ENCODE measurements at regions not wholly inside any gene's neighbourhood (a gene's known extent, or its start where the extent isn't known, plus 50 kb on each side); places are given as distances from the start of the nearest gene placed in this dataset.

DNA sequence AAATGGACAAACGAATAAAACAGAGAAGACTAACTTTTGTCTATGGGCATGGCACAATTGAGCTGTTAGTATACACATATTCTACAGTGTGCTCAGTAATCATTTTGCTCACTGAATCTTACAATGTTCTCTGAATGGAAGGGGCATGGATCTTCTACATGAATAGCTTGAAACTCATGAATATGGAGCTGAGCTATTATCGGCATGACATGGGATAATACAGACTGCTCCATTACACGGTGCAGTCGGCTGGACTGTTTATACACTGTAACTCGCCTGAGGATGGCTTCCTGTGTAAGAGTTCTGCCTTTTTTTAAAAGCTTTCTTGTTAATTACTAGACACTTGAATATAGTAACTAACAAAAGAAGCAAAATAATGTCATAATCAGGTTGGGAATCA, 368.5 kb upstream of the MAD2L1 start:
- no peak for DNase-seq
- TF ChIP-seq POLR2A (IDR thresholded peaks at IDR 0.05; ENCODE audit: low read length): no peak
- no peak for TF ChIP-seq GATA1 (IDR thresholded peaks at IDR 0.05; ENCODE audit: low read depth, low read length)

GRCh38 chr4:120434756-120435155, 368.1 kb upstream of the MAD2L1 start:
- no peak for DNase-seq
- TF ChIP-seq GATA1 (IDR thresholded peaks at IDR 0.05; ENCODE audit: low read depth, low read length) (no peak), POLR2A (IDR thresholded peaks at IDR 0.05; ENCODE audit: low read length) (no peak)

DNA sequence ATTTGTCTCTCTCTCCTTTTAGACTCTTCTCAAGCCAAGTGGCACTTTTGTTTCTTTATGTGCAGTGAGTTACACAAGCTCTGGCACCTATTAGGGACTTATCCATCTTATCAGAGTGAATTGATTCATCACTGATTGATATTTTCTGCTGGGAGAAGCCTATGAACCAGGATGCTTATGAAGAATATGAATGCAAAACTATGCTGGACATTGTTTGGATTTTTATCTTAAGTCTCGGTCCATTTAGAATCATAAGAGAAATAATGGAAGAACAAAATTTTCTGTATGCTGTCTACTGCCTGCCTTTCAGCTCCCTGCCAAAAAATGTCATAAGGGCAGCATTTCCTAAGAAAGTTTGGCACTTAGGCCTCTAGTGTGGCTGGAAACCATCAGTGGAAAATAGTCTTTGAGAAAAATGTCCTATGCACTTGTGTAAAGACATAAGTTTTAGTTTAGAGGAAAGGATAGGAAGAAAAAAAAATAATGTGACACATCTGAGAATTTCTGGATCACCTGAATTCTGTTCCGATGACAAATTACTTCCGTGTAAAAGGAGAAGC, 365.7 kb upstream of the MAD2L1 start:
- DNase-seq: no peak
- no peak for TF ChIP-seq POLR2A (IDR thresholded peaks at IDR 0.05; ENCODE audit: low read length)
- TF ChIP-seq GATA1 (IDR thresholded peaks at IDR 0.05; ENCODE audit: low read depth, low read length): no peak

DNA sequence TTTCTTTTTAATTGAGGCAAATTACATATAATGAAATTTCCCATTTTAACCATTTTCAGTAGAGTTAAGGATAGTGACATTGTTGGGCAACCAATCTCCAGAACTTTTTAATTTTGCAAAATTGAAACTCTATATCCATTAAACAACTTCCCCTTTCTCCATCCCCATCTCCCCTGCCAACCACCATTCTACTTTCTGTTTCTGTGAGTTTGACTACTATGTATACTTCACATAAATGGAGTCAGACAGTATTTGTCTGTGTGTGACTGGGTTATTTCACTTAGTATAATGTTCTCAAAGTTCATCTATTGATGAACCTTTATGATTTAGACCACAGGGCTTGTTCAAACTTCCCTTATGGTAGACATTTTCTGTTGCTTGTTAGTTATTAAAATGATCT, 364.5 kb upstream of the MAD2L1 start:
- DNase-seq: no peak
- TF ChIP-seq GATA1 (IDR thresholded peaks at IDR 0.05; ENCODE audit: low read depth, low read length): no peak
- TF ChIP-seq POLR2A (IDR thresholded peaks at IDR 0.05; ENCODE audit: low read length): no peak

GRCh38 chr4:120418146-120418545, 351.5 kb upstream of the MAD2L1 start:
- TF ChIP-seq POLR2A (IDR thresholded peaks at IDR 0.05; ENCODE audit: low read length): no peak
- TF ChIP-seq GATA1 (IDR thresholded peaks at IDR 0.05; ENCODE audit: low read depth, low read length): no peak
- no peak for DNase-seq

DNA sequence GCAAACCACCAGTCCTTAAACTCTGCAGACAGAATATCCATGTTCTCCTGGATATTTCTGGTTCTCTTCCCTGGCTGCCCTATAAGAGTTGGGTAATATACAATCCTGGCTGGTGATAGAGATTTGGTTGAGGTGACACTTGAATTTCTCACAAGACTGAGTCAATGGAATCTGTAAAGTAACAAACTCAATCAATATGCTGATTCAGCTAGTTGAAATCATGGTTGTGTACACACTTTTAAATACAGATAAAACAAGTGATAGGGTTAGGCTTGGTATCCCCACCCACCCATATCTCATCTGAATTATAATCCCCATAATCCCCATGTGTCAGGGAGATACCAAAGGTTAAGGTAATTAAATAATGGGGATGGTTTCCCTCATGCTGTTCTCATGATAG, 349.2 kb upstream of the MAD2L1 start:
- TF ChIP-seq POLR2A (IDR thresholded peaks at IDR 0.05; ENCODE audit: low read length) (no peak), GATA1 (IDR thresholded peaks at IDR 0.05; ENCODE audit: low read depth, low read length) (no peak)
- no peak for DNase-seq

- no peak for TF ChIP-seq POLR2A (IDR thresholded peaks at IDR 0.05; ENCODE audit: low read length)
- no peak for TF ChIP-seq GATA1 (IDR thresholded peaks at IDR 0.05; ENCODE audit: low read depth, low read length)
- no peak for DNase-seq
Measured at GRCh38 chr4:120406960-120407359, 340.3 kb upstream of the MAD2L1 start.

- TF ChIP-seq POLR2A (IDR thresholded peaks at IDR 0.05; ENCODE audit: low read length): no peak
- no peak for TF ChIP-seq GATA1 (IDR thresholded peaks at IDR 0.05; ENCODE audit: low read depth, low read length)
- no peak for DNase-seq
Measured at GRCh38 chr4:120403296-120403695, 336.6 kb upstream of the MAD2L1 start.

DNA sequence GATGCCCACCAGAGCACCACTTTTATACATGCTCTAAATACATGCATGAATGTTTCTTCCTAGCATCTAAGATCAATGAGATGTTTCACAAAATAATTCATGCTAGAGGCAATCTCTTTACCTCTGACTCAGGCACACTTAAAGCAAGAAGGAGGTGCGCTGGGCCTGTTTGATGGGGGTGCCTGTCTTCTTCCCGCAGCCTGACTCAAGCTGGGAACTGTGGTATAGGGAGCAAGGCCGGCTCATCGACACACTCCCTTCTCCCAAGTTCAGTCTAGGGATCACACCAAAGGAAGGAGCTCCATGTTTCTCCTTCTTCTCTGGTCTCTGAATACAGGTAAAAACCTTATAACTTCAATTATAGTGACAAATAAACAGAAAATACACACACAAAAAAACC, 333.8 kb upstream of the MAD2L1 start:
- no peak for TF ChIP-seq GATA1 (IDR thresholded peaks at IDR 0.05; ENCODE audit: low read depth, low read length)
- TF ChIP-seq POLR2A (IDR thresholded peaks at IDR 0.05; ENCODE audit: low read length): no peak
- no peak for DNase-seq

DNA sequence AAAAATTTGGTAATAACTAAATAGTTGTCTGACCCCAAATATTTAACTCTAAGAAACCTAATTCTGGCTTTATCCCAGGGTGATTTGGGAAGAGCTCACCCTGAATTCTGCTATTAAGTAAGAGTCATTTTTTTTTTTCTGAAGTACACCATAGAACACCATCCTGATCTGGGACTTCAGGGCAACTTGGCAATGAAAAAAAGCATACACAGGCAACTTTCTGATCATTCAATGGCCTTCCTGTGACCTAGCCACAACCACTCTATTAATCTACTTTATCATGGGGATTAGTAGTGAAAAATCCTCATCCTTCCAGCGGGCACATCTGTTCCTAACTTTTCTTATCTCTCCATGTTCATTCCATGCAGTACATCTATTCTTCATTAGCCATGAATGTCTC, 333.2 kb upstream of the MAD2L1 start:
- no peak for DNase-seq
- TF ChIP-seq GATA1 (IDR thresholded peaks at IDR 0.05; ENCODE audit: low read depth, low read length): no peak
- no peak for TF ChIP-seq POLR2A (IDR thresholded peaks at IDR 0.05; ENCODE audit: low read length)

DNA sequence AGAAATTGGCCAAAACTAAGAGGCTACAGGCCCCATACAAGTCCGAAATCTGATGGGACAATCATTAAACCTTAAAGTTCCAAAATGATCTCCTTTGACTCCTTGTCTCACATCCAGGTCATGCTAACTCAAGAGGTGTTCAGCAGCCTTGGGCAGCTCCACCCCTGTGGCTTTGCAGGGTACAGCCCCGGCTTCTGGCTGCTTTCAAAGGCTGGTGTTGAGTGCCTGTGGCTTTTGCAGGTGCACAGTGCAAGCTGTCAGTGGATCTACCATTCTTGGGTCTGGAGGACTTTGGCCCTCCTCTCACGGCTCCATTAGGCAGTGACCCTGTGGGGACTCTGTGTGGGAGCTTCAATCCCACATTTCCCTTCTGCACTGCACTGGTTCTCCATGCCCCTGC, 329.1 kb upstream of the MAD2L1 start:
- no peak for TF ChIP-seq GATA1 (IDR thresholded peaks at IDR 0.05; ENCODE audit: low read depth, low read length)
- no peak for TF ChIP-seq POLR2A (IDR thresholded peaks at IDR 0.05; ENCODE audit: low read length)
- no peak for DNase-seq

- TF ChIP-seq POLR2A (IDR thresholded peaks at IDR 0.05; ENCODE audit: low read length) (no peak), GATA1 (IDR thresholded peaks at IDR 0.05; ENCODE audit: low read depth, low read length) (no peak)
- DNase-seq: no peak
Measured at GRCh38 chr4:120355881-120356280, 289.2 kb upstream of the MAD2L1 start.

DNA sequence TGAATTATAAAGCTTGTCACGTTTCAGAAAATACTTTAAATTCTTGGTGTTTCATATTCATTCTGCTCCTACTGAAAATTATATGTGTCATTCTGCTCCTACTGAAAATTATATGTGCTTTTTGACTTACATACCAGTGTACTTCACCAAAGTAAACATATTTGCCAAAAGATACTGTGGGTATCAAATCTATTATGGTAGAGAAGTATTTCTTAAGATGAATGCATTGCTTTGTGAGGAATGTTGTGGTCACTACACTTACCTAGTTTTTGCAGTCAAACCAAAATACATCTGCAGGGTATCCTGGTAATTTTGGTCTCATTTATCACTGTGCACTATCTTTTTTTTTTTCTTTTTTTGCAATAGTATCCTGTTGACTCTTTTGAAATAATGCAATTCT, 287.7 kb upstream of the MAD2L1 start:
- no peak for DNase-seq
- TF ChIP-seq GATA1 (IDR thresholded peaks at IDR 0.05; ENCODE audit: low read depth, low read length) (no peak), POLR2A (IDR thresholded peaks at IDR 0.05; ENCODE audit: low read length) (no peak)

GRCh38 chr4:120353235-120353634, 286.6 kb upstream of the MAD2L1 start:
- no peak for DNase-seq
- TF ChIP-seq POLR2A (IDR thresholded peaks at IDR 0.05; ENCODE audit: low read length): no peak
- TF ChIP-seq GATA1 (IDR thresholded peaks at IDR 0.05; ENCODE audit: low read depth, low read length): no peak

DNA sequence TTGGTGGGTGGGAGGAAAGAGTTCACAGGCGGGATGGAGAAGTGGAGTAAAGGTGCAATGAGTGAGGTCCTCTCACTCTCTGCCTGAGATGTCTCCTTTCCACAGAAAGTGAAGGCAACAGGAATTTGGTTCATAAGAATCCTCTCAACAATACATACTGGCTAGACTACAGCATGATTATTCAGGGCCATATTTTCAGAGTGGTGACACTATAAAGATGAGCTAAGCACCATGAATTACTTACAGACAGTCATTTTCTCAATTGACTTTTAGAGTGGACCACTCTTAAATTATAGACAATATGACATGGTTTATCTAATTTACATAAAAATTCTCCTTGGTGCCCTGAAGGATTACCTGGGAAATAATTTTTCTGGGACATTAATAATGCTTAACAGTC, 286.1 kb upstream of the MAD2L1 start:
- TF ChIP-seq POLR2A (IDR thresholded peaks at IDR 0.05; ENCODE audit: low read length) (no peak), GATA1 (IDR thresholded peaks at IDR 0.05; ENCODE audit: low read depth, low read length) (no peak)
- DNase-seq: no peak

GRCh38 chr4:120348948-120349347, 282.3 kb upstream of the MAD2L1 start:
- TF ChIP-seq POLR2A (IDR thresholded peaks at IDR 0.05; ENCODE audit: low read length) (no peak), GATA1 (IDR thresholded peaks at IDR 0.05; ENCODE audit: low read depth, low read length) (no peak)
- no peak for DNase-seq
